Adrenal gland (tissue), 5 donors: ENCODE measurements at regions not wholly inside any gene's neighbourhood (a gene's known extent, or its start where the extent isn't known, plus 50 kb on each side); places are given as distances from the start of the nearest gene placed in this dataset.

Source experiments
- CTCF ChIP-seq, 6 experiments: fragments of 450-650 bp in 4 of 6; fragments of 200-600 bp in 2 of 6; sonication (generic) in 1 of 6; IDR thresholded peaks; 1 replicate in 5 of 6; 2 replicates in 1 of 6; pipeline versions ENCODE4 v1.5.1 to v1.8.0; 2016 to 2021; ENCODE audit warnings: antibody characterized with exemption in 6 of 6, mild to moderate bottlenecking in 2 of 6, moderate library complexity in 1 of 6
- POLR2A ChIP-seq, 2 donors: fragments of 450-650 bp; IDR thresholded peaks; one replicate each; pipeline ENCODE4 v1.6.1; 2017; ENCODE audit warnings: antibody characterized with exemption in 2 of 2, mild to moderate bottlenecking in 2 of 2, moderate library complexity in 1 of 2
- donor health status: DM: no; HTN: no; CAD: no.

GRCh38 chr2:35651688-35652323 lies 703.8 kb upstream of the CRIM1 start:
- TF ChIP-seq CTCF (IDR thresholded peaks at IDR 0.05) (no peak), POLR2A (IDR thresholded peaks at IDR 0.05) (no peak)
